Loucy (cell line): ENCODE measurements at regions not wholly inside any gene's neighbourhood (a gene's known extent, or its start where the extent isn't known, plus 50 kb on each side); places are given as distances from the start of the nearest gene placed in this dataset.

Experiments
- H2AFZ ChIP-seq: fragments of 200-600 bp; sonication (generic); 2 replicates; pipeline ENCODE4 v1.6.0; 2016; ENCODE audit warnings: antibody characterized with exemption, mild to moderate bottlenecking, low read length, moderate library complexity
- H3F3A ChIP-seq: fragments of 200-600 bp; 2 replicates; pipeline ENCODE4 v1.6.0; 2016; ENCODE audit warnings: antibody characterized with exemption, low read depth, mild to moderate bottlenecking
- H3K27me3 ChIP-seq: fragments of 200-600 bp; sonication (generic); 2 replicates; pipeline ENCODE4 v1.6.1; 2014; ENCODE audit warnings: low read length, mild to moderate bottlenecking; ENCODE audit not compliant: insufficient read depth, poor library complexity, severe bottlenecking
- H3K36me3 ChIP-seq: fragments of 200-600 bp; sonication (generic); 2 replicates; pipeline ENCODE4 v1.6.1; 2016; ENCODE audit warnings: low read length; ENCODE audit not compliant: insufficient read depth
- H3K4me1 ChIP-seq: fragments of 200-600 bp; sonication (generic); 2 replicates; pipeline ENCODE4 v1.5.1; 2014; ENCODE audit warnings: low read length, mild to moderate bottlenecking; ENCODE audit not compliant: insufficient read depth, poor library complexity, severe bottlenecking
- H3K4me2 ChIP-seq: fragments of 200-600 bp; sonication (generic); 2 replicates; pipeline ENCODE4 v1.6.0; 2014; ENCODE audit warnings: antibody characterized with exemption, low read length, low read depth, mild to moderate bottlenecking; ENCODE audit not compliant: poor library complexity, severe bottlenecking
- H3K4me3 ChIP-seq: fragments of 200-600 bp; sonication (generic); 2 replicates; pipeline ENCODE4 v1.5.1; 2014; ENCODE audit warnings: low read length, mild to moderate bottlenecking, mixed read lengths; ENCODE audit not compliant: poor library complexity, severe bottlenecking
- H3K79me2 ChIP-seq: fragments of 200-600 bp; sonication (generic); 2 replicates; pipeline ENCODE4 v1.6.1; 2014; ENCODE audit warnings: low read length; ENCODE audit not compliant: insufficient read depth
- H3K9ac ChIP-seq: fragments of 200-600 bp; sonication (generic); 2 replicates; pipeline ENCODE4 v1.6.0; 2014; ENCODE audit warnings: mild to moderate bottlenecking, low read depth, low read length, moderate library complexity; ENCODE audit not compliant: poor library complexity, severe bottlenecking
- H3K9me2 ChIP-seq: fragments of 200-600 bp; sonication (generic); replicated peaks from 2 replicates; pipeline ENCODE4 v1.6.1; 2016; ENCODE audit warnings: low read depth, low read length, mixed read lengths
- H3K9me3 ChIP-seq: fragments of 200-600 bp; sonication (generic); 2 replicates; pipeline ENCODE4 v1.6.1; 2014; ENCODE audit warnings: mild to moderate bottlenecking, antibody characterized with exemption, low read length, low read depth; ENCODE audit not compliant: insufficient read depth
- H4K20me1 ChIP-seq: fragments of 200-600 bp; sonication (generic); 2 replicates; pipeline ENCODE4 v1.6.0; 2014; ENCODE audit warnings: antibody characterized with exemption, low read length, mild to moderate bottlenecking; ENCODE audit not compliant: insufficient read depth, poor library complexity, severe bottlenecking
- EZH2phosphoT487 ChIP-seq: fragments of 200-600 bp; IDR thresholded peaks from 2 replicates; pipeline ENCODE4 v1.6.1; 2018; ENCODE audit warnings: antibody characterized with exemption, mild to moderate bottlenecking, moderate library complexity, borderline replicate concordance
- TF ChIP-seq, protein P1 (sequence below): fragments of 200-600 bp; sonication (generic); conservative IDR thresholded peaks from 2 replicates; pipeline ENCODE4 v1.5.1; 2014; ENCODE audit warnings: mild to moderate bottlenecking, antibody characterized with exemption, low read length

DNA sequence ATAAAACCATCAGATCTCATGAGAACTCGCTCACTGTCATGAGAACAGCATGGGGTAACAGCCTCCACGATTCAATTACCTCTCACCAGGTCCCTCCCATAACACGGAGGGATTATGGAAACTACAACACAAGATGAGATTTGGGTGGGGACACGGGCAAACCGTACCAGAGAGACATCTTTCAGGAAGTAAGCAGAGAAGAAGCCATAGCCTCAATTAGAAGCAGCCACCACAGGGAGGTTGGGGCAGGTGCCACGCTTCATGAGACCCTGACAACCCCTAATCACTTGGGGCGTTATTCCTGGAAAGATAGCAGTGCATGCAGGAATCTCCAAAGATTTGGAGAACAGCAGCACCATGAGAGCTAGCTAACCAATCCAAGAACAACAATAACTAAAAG is 52.9 kb upstream of the SIRPG start:
- Histone ChIP-seq H3K9me3 (no peaks in the 10 kb centered on the region), H3K36me3 (no peaks in the 10 kb centered on the region), H2AFZ (no peak overlapping the region), H3K4me3 (no peak overlapping the region), H3K9ac (no peak overlapping the region), H4K20me1 (no peaks in the 10 kb centered on the region), H3K27me3 (peaks cover 28% of the 10 kb centered on the region), H3K4me1 (peaks cover 6% of the 10 kb centered on the region), H3K79me2 (no peaks in the 10 kb centered on the region), H3F3A (no peaks in the 10 kb centered on the region), H3K4me2 (no peak overlapping the region), H3K9me2 (no peaks in the 10 kb centered on the region)
- no peak for TF ChIP-seq EZH2phosphoT487
- TF ChIP-seq, protein P1, sequence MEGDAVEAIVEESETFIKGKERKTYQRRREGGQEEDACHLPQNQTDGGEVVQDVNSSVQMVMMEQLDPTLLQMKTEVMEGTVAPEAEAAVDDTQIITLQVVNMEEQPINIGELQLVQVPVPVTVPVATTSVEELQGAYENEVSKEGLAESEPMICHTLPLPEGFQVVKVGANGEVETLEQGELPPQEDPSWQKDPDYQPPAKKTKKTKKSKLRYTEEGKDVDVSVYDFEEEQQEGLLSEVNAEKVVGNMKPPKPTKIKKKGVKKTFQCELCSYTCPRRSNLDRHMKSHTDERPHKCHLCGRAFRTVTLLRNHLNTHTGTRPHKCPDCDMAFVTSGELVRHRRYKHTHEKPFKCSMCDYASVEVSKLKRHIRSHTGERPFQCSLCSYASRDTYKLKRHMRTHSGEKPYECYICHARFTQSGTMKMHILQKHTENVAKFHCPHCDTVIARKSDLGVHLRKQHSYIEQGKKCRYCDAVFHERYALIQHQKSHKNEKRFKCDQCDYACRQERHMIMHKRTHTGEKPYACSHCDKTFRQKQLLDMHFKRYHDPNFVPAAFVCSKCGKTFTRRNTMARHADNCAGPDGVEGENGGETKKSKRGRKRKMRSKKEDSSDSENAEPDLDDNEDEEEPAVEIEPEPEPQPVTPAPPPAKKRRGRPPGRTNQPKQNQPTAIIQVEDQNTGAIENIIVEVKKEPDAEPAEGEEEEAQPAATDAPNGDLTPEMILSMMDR = no peak

DNA sequence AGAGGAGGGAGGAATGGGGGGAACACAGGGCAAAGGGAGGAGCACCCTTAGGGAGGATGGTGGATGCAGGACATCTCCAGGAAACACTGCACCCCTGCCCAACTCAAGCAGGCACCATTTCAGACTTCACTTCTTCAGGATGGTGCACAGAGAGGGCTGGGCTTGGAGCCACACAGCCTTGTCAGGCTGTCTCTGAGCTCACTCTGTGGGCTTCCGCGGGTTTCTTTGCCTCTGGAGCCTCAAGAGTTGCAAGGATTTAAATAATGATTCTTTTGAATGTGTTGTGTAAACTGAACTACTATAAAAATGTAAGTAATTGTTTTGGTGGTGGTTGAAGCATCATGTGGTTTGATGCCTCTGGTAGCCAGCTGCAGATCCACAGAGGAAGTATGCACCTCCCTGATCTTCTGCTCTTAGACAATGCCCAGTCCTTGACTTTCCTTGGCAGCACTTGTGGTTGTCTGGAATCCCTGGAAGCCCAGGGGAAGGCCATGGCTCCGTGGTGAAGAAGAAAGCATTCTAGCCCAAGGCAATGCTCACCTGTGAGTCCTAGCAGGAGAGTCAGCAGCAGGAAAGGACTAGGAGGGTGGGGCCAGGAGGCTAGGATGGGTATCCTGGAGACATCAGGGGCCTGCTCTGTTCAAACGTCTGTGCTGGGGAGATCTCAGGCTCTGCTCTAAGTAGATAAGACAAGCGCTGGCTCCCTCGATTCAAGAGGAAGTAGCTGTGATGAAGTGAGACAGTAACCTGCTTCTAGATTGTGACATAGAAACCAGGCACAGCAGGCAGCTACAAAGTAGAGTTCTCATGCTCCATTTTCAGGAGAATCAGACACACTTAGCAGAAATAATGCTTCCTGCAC is 50.2 kb upstream of the SIRPG start:
- Histone ChIP-seq H3K27me3 (peaks cover 28% of the 10 kb centered on the region), H4K20me1 (no peaks in the 10 kb centered on the region), H3K79me2 (no peaks in the 10 kb centered on the region), H3K4me1 (peaks cover 6% of the 10 kb centered on the region), H3K36me3 (no peaks in the 10 kb centered on the region), H3K9me2 (no peaks in the 10 kb centered on the region), H3F3A (no peaks in the 10 kb centered on the region), H3K9me3 (no peaks in the 10 kb centered on the region), H3K9ac (no peak overlapping the region), H3K4me3 (no peak overlapping the region), H3K4me2 (no peak overlapping the region), H2AFZ (no peak overlapping the region)
- TF ChIP-seq EZH2phosphoT487 = no peak
- TF ChIP-seq, protein P1 = no peak
